Peyer's patch (tissue), 4 donors: ENCODE measurements at regions not wholly inside any gene's neighbourhood (a gene's known extent, or its start where the extent isn't known, plus 50 kb on each side); places are given as distances from the start of the nearest gene placed in this dataset.

Experiments used
- DNase-seq, 3 donors: peaks; one replicate each; pipeline ENCODE4 v3.0.0-alpha.2; 2017 to 2019
- H3K27ac ChIP-seq, 4 donors: fragments of 200-600 bp; sonication (generic); one replicate each; pipeline ENCODE4 v1.5.1; 2016 to 2019
- H3K27me3 ChIP-seq, 2 donors: fragments of 200-600 bp; sonication (generic); one replicate each; pipeline ENCODE4 v1.5.1; 2019
- H3K36me3 ChIP-seq, 3 donors: fragments of 200-600 bp; sonication (generic); one replicate each; pipeline ENCODE4 v1.5.1; 2016 to 2019
- H3K4me1 ChIP-seq, 4 donors: fragments of 200-600 bp; sonication (generic); one replicate each; pipeline ENCODE4 v1.5.1; 2016 to 2019
- H3K4me3 ChIP-seq, 4 donors: fragments of 200-600 bp; sonication (generic); 1 replicate in 3 of 4; 2 replicates in 1 of 4; pipeline ENCODE4 v1.5.1; 2016 to 2019; ENCODE audit warnings: mild to moderate bottlenecking in 1 of 4
- H3K9me3 ChIP-seq, 4 donors: fragments of 200-600 bp; sonication (generic); one replicate each; pipeline ENCODE4 v1.5.1; 2016 to 2019; ENCODE audit warnings: mild to moderate bottlenecking in 1 of 4
- CTCF ChIP-seq, 6 experiments: fragments of 450-650 bp in 4 of 6; fragments of 200-600 bp in 2 of 6; sonication (generic) in 1 of 6; IDR thresholded peaks; one replicate each; pipeline ENCODE4 v1.5.1; 2017 to 2019; ENCODE audit warnings: antibody characterized with exemption in 6 of 6, mild to moderate bottlenecking in 3 of 6, moderate library complexity in 1 of 6
- POLR2A ChIP-seq, 2 donors: fragments of 450-650 bp; IDR thresholded peaks; one replicate each; pipeline ENCODE4 v1.5.1; 2017; ENCODE audit warnings: antibody characterized with exemption in 2 of 2, mild to moderate bottlenecking in 2 of 2, moderate library complexity in 2 of 2

- no peak for DNase-seq
- H3K4me1 ChIP-seq, result peaks cover 0 to 35% (median 11%) of the 10 kb centered on the region in 4 donors
- no peaks in the 10 kb centered on the region for H3K9me3 ChIP-seq
- peaks cover 0 to 55% of the 10 kb centered on the region in 2 donors for H3K27me3 ChIP-seq
- H3K4me3 ChIP-seq, result no peak overlapping the region
- no peak overlapping the region for H3K27ac ChIP-seq
- TF ChIP-seq CTCF (IDR thresholded peaks at IDR 0.05) (no peak), POLR2A (IDR thresholded peaks at IDR 0.05) (no peak)
- H3K36me3 ChIP-seq, result no peaks in the 10 kb centered on the region
Measured at GRCh38 chr11:43582863-43583462, 97.6 kb upstream of the HSD17B12 start.

GRCh38 chr11:43583548-43583947 is 97.0 kb upstream of the HSD17B12 start:
- H3K9me3 ChIP-seq, result no peaks in the 10 kb centered on the region
- H3K27ac ChIP-seq, result no peak overlapping the region
- DNase-seq, result no peak
- peaks cover 0 to 49% of the 10 kb centered on the region in 2 donors for H3K27me3 ChIP-seq
- H3K4me3 ChIP-seq, result no peak overlapping the region
- no peaks in the 10 kb centered on the region for H3K36me3 ChIP-seq
- peaks cover 0 to 31% (median 11%) of the 10 kb centered on the region in 4 donors for H3K4me1 ChIP-seq
- TF ChIP-seq POLR2A (IDR thresholded peaks at IDR 0.05) (no peak), CTCF (IDR thresholded peaks at IDR 0.05) (no peak)

- Histone ChIP-seq H3K4me3 (no peak overlapping the region), H3K9me3 (no peaks in the 10 kb centered on the region), H3K4me1 (peaks cover 0 to 12% (median 4%) of the 10 kb centered on the region in 4 donors), H3K27me3 (peaks cover 0 to 29% of the 10 kb centered on the region in 2 donors), H3K36me3 (no peaks in the 10 kb centered on the region), H3K27ac (no peak overlapping the region)
- DNase-seq, result no peak
- TF ChIP-seq CTCF (IDR thresholded peaks at IDR 0.05) (no peak), POLR2A (IDR thresholded peaks at IDR 0.05) (no peak)
Measured at GRCh38 chr11:43585877-43586608, 94.5 kb upstream of the HSD17B12 start.

- no peaks in the 10 kb centered on the region for H3K4me1 ChIP-seq
- no peaks in the 10 kb centered on the region for H3K27me3 ChIP-seq
- TF ChIP-seq POLR2A (IDR thresholded peaks at IDR 0.05) (no peak), CTCF (IDR thresholded peaks at IDR 0.05) (no peak)
- H3K4me3 ChIP-seq, result no peak overlapping the region
- H3K27ac ChIP-seq, result no peak overlapping the region
- no peaks in the 10 kb centered on the region for H3K36me3 ChIP-seq
- no peak for DNase-seq
- no peaks in the 10 kb centered on the region for H3K9me3 ChIP-seq
Measured at GRCh38 chr11:43589601-43590250, 90.8 kb upstream of the HSD17B12 start.

- no peak for DNase-seq
- no peaks in the 10 kb centered on the region for H3K36me3 ChIP-seq
- no peak for TF ChIP-seq POLR2A (IDR thresholded peaks at IDR 0.05)
- TF ChIP-seq CTCF (IDR thresholded peaks at IDR 0.05), result no peak
- H3K27ac ChIP-seq, result no peak overlapping the region
- no peak overlapping the region for H3K4me3 ChIP-seq
- no peaks in the 10 kb centered on the region for H3K27me3 ChIP-seq
- H3K4me1 ChIP-seq, result no peaks in the 10 kb centered on the region
- H3K9me3 ChIP-seq, result no peaks in the 10 kb centered on the region
Measured at GRCh38 chr11:43601511-43601910, 79.0 kb upstream of the HSD17B12 start.
